SK-N-SH treated with all-trans-retinoic acid at 6 μM for 48 hours (cell line): ENCODE measurements at regions not wholly inside any gene's neighbourhood (a gene's known extent, or its start where the extent isn't known, plus 50 kb on each side); places are given as distances from the start of the nearest gene placed in this dataset.
A peak's percentile ranks its signal among the peaks of the same experiment; 100 is the strongest.

ENCODE experiments used
- BACH2 ChIP-seq: fragments of 250-450 bp; sonication (Bioruptor Pico); IDR thresholded peaks from 2 replicates; pipeline ENCODE4 v1.9.0; 2021; ENCODE audit warnings: mild to moderate bottlenecking, borderline replicate concordance
- GLIS3 ChIP-seq: fragments of 250-450 bp; sonication (Bioruptor Pico); IDR thresholded peaks from 2 replicates; pipeline ENCODE4 v1.5.0; 2020; ENCODE audit warnings: mild to moderate bottlenecking, moderate library complexity
- OSR1 ChIP-seq: fragments of 250-450 bp; sonication (Bioruptor Pico); IDR thresholded peaks from 2 replicates; pipeline ENCODE4 v1.8.0; 2022; ENCODE audit warnings: moderate library complexity, mild to moderate bottlenecking, inconsistent platforms
- RARB ChIP-seq: fragments of 250-450 bp; sonication (Bioruptor Pico); IDR thresholded peaks from 2 replicates; pipeline ENCODE4 v1.8.0; 2021; ENCODE audit warnings: mild to moderate bottlenecking, moderate library complexity

GRCh38 chr9:32142074-32142473 lies 242.4 kb upstream of the ACO1 start:
- TF ChIP-seq RARB (CRISPR knock-in tag): no peak
- no peak for TF ChIP-seq OSR1
- peak; percentile 71; the same call in 1 of the 2 replicates for TF ChIP-seq BACH2 (CRISPR knock-in tag)
- TF ChIP-seq GLIS3 (CRISPR knock-in tag): peak; percentile 98
